ENCODE measurements at regions not wholly inside any gene's neighbourhood (a gene's known extent, or its start where the extent isn't known, plus 50 kb on each side); places are given as distances from the start of the nearest gene placed in this dataset.

- TF ChIP-seq CTCF (IDR thresholded peaks at IDR 0.05) (no peak), POLR2A (IDR thresholded peaks at IDR 0.05) (no peak)
These were observed 71.2 kb upstream of the SLIT2 start for GRCh38 chr4:20180509-20180908.
